GM12892 (cell line): ENCODE measurements at regions not wholly inside any gene's neighbourhood (a gene's known extent, or its start where the extent isn't known, plus 50 kb on each side); places are given as distances from the start of the nearest gene placed in this dataset.

Experiments
- POLR2A ChIP-seq: IDR thresholded peaks from 2 replicates; pipeline ENCODE4 v1.6.1; 2011; ENCODE audit warnings: low read depth, low read length, control low read depth
- POLR2AphosphoS5 ChIP-seq: IDR thresholded peaks from 2 replicates; pipeline ENCODE4 v1.6.1; 2011; ENCODE audit warnings: low read depth, low read length, control low read depth

GRCh38 chr16:85401917-85402766 lies 211.0 kb upstream of the GSE1 start:
- TF ChIP-seq POLR2AphosphoS5 (no peak), POLR2A (no peak)
